Stomach smooth muscle (tissue), 2 donors: ENCODE measurements at regions not wholly inside any gene's neighbourhood (a gene's known extent, or its start where the extent isn't known, plus 50 kb on each side); places are given as distances from the start of the nearest gene placed in this dataset.

ENCODE experiments used
- H3K27ac ChIP-seq: one replicate; pipeline ENCODE4 v1.7.0; 2013; ENCODE audit warnings: mild to moderate bottlenecking, low read length, inconsistent platforms
- H3K27me3 ChIP-seq, 2 donors: one replicate each; pipeline ENCODE4 v1.7.0; 2013; ENCODE audit warnings: low read length in 2 of 2; ENCODE audit not compliant: insufficient read depth in 2 of 2, control insufficient read depth in 1 of 2
- H3K36me3 ChIP-seq, 2 donors: one replicate each; pipeline ENCODE4 v1.7.0; 2013; ENCODE audit warnings: low read length in 2 of 2; ENCODE audit not compliant: control insufficient read depth in 2 of 2, insufficient read depth in 2 of 2
- H3K4me1 ChIP-seq: one replicate; pipeline ENCODE4 v1.7.0; 2013; ENCODE audit warnings: low read length; ENCODE audit not compliant: control insufficient read depth, insufficient read depth
- H3K4me3 ChIP-seq, 2 donors: one replicate each; pipeline ENCODE4 v1.7.0; 2013; ENCODE audit warnings: low read length in 2 of 2
- H3K9ac ChIP-seq, 2 donors: one replicate each; pipeline ENCODE4 v1.7.0; 2013; ENCODE audit warnings: low read length in 2 of 2, mild to moderate bottlenecking in 1 of 2
- H3K9me3 ChIP-seq, 2 donors: one replicate each; pipeline ENCODE4 v1.7.0; 2013; ENCODE audit warnings: low read length in 2 of 2; ENCODE audit not compliant: control insufficient read depth in 2 of 2
- donor health status: healthy.
- donor health status: Pancreatic carcinoma.

- Histone ChIP-seq H3K36me3 (no peaks in the 10 kb centered on the region), H3K4me3 (no peak overlapping the region), H3K9ac (no peak overlapping the region), H3K27me3 (no peaks in the 10 kb centered on the region), H3K4me1 (no peaks in the 10 kb centered on the region), H3K27ac (no peak overlapping the region), H3K9me3 (peaks cover 0 to 2% of the 10 kb centered on the region in 2 donors)
These were observed 699.0 kb downstream of the ETS1 start for GRCh38 chr11:127888386-127888785.

- Histone ChIP-seq H3K9ac (no peak overlapping the region), H3K27me3 (no peaks in the 10 kb centered on the region), H3K4me1 (no peaks in the 10 kb centered on the region), H3K27ac (no peak overlapping the region), H3K36me3 (no peaks in the 10 kb centered on the region), H3K4me3 (no peak overlapping the region), H3K9me3 (no peaks in the 10 kb centered on the region)
These were observed 712.2 kb downstream of the ETS1 start for GRCh38 chr11:127875131-127875530.

- no peaks in the 10 kb centered on the region for H3K27me3 ChIP-seq
- H3K9ac ChIP-seq, result no peak overlapping the region
- no peaks in the 10 kb centered on the region for H3K36me3 ChIP-seq
- no peaks in the 10 kb centered on the region for H3K4me1 ChIP-seq
- no peak overlapping the region for H3K4me3 ChIP-seq
- no peaks in the 10 kb centered on the region for H3K9me3 ChIP-seq
- no peak overlapping the region for H3K27ac ChIP-seq
These were observed 713.9 kb downstream of the ETS1 start for GRCh38 chr11:127873478-127873877.

- Histone ChIP-seq H3K36me3 (no peaks in the 10 kb centered on the region), H3K27me3 (no peaks in the 10 kb centered on the region), H3K9ac (no peak overlapping the region), H3K9me3 (no peaks in the 10 kb centered on the region), H3K27ac (no peak overlapping the region), H3K4me3 (no peak overlapping the region), H3K4me1 (no peaks in the 10 kb centered on the region)
These were observed 721.2 kb downstream of the ETS1 start for GRCh38 chr11:127866109-127866508.

- H3K4me3 ChIP-seq, result no peak overlapping the region
- no peaks in the 10 kb centered on the region for H3K9me3 ChIP-seq
- H3K9ac ChIP-seq, result no peak overlapping the region
- H3K27me3 ChIP-seq, result no peaks in the 10 kb centered on the region
- no peaks in the 10 kb centered on the region for H3K4me1 ChIP-seq
- no peak overlapping the region for H3K27ac ChIP-seq
- H3K36me3 ChIP-seq, result no peaks in the 10 kb centered on the region
These were observed 722.5 kb downstream of the ETS1 start for GRCh38 chr11:127864861-127865260.

GRCh38 chr11:127862406-127862805 is 725.0 kb downstream of the ETS1 start:
- Histone ChIP-seq H3K9me3 (no peaks in the 10 kb centered on the region), H3K9ac (no peak overlapping the region), H3K27me3 (no peaks in the 10 kb centered on the region), H3K4me3 (no peak overlapping the region), H3K27ac (no peak overlapping the region), H3K36me3 (no peaks in the 10 kb centered on the region), H3K4me1 (no peaks in the 10 kb centered on the region)

- Histone ChIP-seq H3K4me3 (no peak overlapping the region), H3K9ac (no peak overlapping the region)
These were observed 727.4 kb downstream of the ETS1 start for GRCh38 chr11:127859941-127860354.

GRCh38 chr11:127844876-127845275 is 742.5 kb downstream of the ETS1 start:
- Histone ChIP-seq H3K4me3 (no peak overlapping the region), H3K27me3 (peaks cover 0 to 3% of the 10 kb centered on the region in 2 donors), H3K36me3 (no peaks in the 10 kb centered on the region), H3K4me1 (no peaks in the 10 kb centered on the region), H3K27ac (no peak overlapping the region), H3K9ac (no peak overlapping the region), H3K9me3 (no peaks in the 10 kb centered on the region)

More at GRCh38 chr11:127859941-127860354, 727.4 kb downstream of the ETS1 start:
- H3K27ac ChIP-seq, result no peak overlapping the region
- no peaks in the 10 kb centered on the region for H3K36me3 ChIP-seq
- no peaks in the 10 kb centered on the region for H3K27me3 ChIP-seq
- no peaks in the 10 kb centered on the region for H3K9me3 ChIP-seq
- no peaks in the 10 kb centered on the region for H3K4me1 ChIP-seq

GRCh38 chr11:127843483-127844396 is 743.6 kb downstream of the ETS1 start:
- Histone ChIP-seq H3K4me3 (no peak overlapping the region), H3K27ac (no peak overlapping the region), H3K9ac (no peak overlapping the region)

GRCh38 chr11:127825183-127825582 is 762.2 kb downstream of the ETS1 start:
- H3K36me3 ChIP-seq, result no peaks in the 10 kb centered on the region
- H3K27ac ChIP-seq, result no peak overlapping the region
- no peak overlapping the region for H3K9ac ChIP-seq
- H3K27me3 ChIP-seq, result no peaks in the 10 kb centered on the region
- no peaks in the 10 kb centered on the region for H3K4me1 ChIP-seq
- no peak overlapping the region for H3K4me3 ChIP-seq
- no peaks in the 10 kb centered on the region for H3K9me3 ChIP-seq

More at GRCh38 chr11:127843483-127844396, 743.6 kb downstream of the ETS1 start:
- Histone ChIP-seq H3K36me3 (no peaks in the 10 kb centered on the region), H3K4me1 (no peaks in the 10 kb centered on the region), H3K9me3 (no peaks in the 10 kb centered on the region), H3K27me3 (peaks cover 0 to 3% of the 10 kb centered on the region in 2 donors)

- Histone ChIP-seq H3K4me1 (no peaks in the 10 kb centered on the region), H3K27ac (no peak overlapping the region), H3K9ac (no peak overlapping the region), H3K36me3 (no peaks in the 10 kb centered on the region), H3K9me3 (no peaks in the 10 kb centered on the region), H3K4me3 (no peak overlapping the region), H3K27me3 (no peaks in the 10 kb centered on the region)
These were observed 768.7 kb downstream of the ETS1 start for GRCh38 chr11:127818625-127819024.
